ENCODE measurements at regions not wholly inside any gene's neighbourhood (a gene's known extent, or its start where the extent isn't known, plus 50 kb on each side); places are given as distances from the start of the nearest gene placed in this dataset.

- in situ Hi-C loops (cut with HindIII; ENCODE audit: low pct_ligation_motif_present, low pct_unique_long_range_greater_than_20kb, low sequenced_read_pairs): no loop called here
- no peak for DNase-seq
Observed at GRCh38 chr14:76974365-76974764, 54.1 kb downstream of the IRF2BPL start.

GRCh38 chr14:76971549-76971948 lies 57.0 kb downstream of the IRF2BPL start:
- no peak for DNase-seq
- in situ Hi-C loops (cut with HindIII; ENCODE audit: low pct_ligation_motif_present, low pct_unique_long_range_greater_than_20kb, low sequenced_read_pairs): no loop called here

DNA sequence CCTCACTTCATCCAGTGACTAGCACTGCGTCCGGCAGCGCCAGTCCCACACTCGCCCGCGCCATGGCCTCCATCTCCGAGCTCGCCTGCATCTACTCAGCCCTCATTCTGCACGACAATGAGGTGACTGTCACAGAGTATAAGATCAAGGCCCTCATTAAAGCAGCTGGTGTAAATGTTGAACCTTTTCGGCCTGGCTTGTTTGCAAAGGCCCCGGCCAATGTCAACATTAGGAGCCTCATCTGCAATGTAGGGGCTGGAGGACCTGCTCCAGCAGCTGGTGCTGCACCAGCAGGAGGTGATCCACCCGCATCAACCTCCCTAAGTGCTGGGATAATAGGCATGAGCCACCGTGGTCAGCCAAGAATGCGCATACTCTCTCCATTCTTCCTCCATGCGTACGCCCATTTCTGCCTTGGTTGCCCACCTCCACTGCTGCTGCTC lies 59.9 kb downstream of the IRF2BPL start:
- in situ Hi-C loops (cut with HindIII; ENCODE audit: low pct_ligation_motif_present, low pct_unique_long_range_greater_than_20kb, low sequenced_read_pairs): no loop called here
- no peak for DNase-seq

DNA sequence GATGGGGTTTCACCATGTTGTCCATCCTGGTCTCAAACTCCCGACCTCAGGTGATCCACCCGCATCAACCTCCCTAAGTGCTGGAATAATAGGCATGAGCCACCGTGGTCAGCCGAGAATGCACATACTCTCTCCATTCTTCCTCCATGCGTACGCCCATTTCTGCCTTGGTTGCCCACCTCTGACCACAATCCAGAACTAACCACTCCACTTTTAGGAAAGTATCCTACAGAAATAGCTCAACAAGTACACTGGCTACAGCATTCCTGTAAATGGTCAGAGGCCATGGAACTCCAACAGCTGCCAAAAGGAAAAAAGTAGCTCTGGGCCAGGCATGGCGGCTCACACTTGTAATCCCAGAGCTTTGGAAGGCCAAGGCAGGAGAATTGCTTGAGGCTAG lies 60.7 kb downstream of the IRF2BPL start:
- in situ Hi-C loops (cut with HindIII; ENCODE audit: low pct_ligation_motif_present, low pct_unique_long_range_greater_than_20kb, low sequenced_read_pairs): no loop called here

DNA sequence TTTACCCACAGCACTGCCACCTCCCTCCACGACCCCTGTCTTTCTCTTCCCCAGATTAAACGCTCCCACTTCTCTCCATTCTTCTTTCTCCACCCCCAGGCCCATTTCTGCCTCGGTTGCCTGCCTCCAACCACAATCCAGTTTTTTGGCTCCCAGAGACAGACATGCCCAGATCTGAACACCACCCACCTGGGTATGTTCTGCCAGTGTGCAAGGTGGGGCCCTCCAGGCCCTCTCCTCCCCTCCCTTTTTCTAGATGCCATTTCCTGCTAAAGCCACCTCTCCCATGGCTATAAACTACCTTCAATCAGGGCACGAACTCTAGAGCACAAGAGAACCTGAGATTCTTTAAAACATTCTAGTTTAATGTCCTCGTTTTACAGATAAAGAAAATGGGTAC lies 63.3 kb downstream of the IRF2BPL start:
- in situ Hi-C loops (cut with HindIII; ENCODE audit: low pct_ligation_motif_present, low pct_unique_long_range_greater_than_20kb, low sequenced_read_pairs): no loop called here
- DNase-seq: no peak

More for the DNA sequence above, 60.7 kb downstream of the IRF2BPL start:
- DNase-seq: no peak

- in situ Hi-C loops (cut with HindIII; ENCODE audit: low pct_ligation_motif_present, low pct_unique_long_range_greater_than_20kb, low sequenced_read_pairs): no loop called here
- DNase-seq: no peak
Observed at GRCh38 chr14:76964695-76965094, 63.8 kb downstream of the IRF2BPL start.

DNA sequence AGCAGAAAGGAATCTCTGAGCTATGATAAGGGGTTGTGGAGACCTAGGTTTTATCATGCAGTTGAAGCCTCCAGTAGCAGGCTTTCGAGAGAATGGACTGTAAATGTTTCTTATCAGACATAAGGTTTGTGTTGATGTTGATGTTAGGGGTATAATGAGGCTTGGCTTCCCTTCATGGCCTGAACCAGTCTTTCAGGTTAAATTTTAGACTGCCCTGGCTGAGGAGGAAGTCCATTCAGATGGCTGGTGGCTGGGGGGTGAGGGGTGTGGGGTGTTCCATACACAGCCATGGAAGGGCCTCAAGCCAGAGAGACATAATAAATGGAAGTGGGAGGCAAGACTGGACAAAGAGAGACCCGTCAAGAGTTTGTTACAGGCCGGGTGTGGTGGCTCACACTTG lies 65.1 kb downstream of the IRF2BPL start:
- in situ Hi-C loops (cut with HindIII; ENCODE audit: low pct_ligation_motif_present, low pct_unique_long_range_greater_than_20kb, low sequenced_read_pairs): no loop called here
- no peak for DNase-seq

GRCh38 chr14:76962303-76962660 lies 66.2 kb downstream of the IRF2BPL start:
- in situ Hi-C loops (cut with HindIII; ENCODE audit: low pct_ligation_motif_present, low pct_unique_long_range_greater_than_20kb, low sequenced_read_pairs): no loop called here

DNA sequence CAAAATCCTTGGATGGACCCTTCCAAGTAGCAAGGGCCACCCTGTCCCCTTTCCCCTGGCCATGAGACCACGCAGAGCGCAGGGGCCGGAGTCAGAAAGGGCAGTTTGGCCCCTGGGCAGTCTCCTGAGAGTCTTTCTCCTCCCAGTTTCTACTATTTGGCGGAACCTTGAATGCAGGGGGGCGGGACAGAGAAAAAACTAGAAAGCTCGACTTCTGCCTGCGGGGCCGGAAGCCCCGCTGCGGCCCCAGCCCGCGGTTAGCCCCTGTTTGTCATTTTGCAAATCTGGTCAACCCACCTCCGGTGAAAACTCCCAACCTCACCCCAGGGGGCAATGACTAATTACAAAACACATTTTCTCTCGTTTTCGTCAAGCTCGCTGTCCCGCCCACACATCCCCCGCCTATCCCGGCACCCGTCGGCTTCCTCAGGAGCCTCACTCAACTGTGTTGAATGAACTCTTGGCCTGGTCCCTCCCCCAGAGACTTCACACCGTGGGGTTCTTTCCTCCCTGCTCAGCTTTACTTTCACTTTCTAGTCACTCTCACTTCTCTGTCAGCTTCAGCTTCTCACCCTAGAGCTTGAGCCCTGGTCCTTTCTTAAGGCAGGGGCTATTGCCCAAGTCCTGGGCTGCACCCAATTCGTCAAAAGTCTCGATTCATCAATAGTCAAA lies 66.7 kb downstream of the IRF2BPL start:
- in situ Hi-C loops (cut with HindIII; ENCODE audit: low pct_ligation_motif_present, low pct_unique_long_range_greater_than_20kb, low sequenced_read_pairs): no loop called here
- peak; percentile 97 for DNase-seq

More at GRCh38 chr14:76962303-76962660, 66.2 kb downstream of the IRF2BPL start:
- no peak for DNase-seq

- DNase-seq: peak; percentile 86
- in situ Hi-C loops (cut with HindIII; ENCODE audit: low pct_ligation_motif_present, low pct_unique_long_range_greater_than_20kb, low sequenced_read_pairs): no loop called here
Observed at GRCh38 chr14:76958980-76959710, 69.4 kb downstream of the IRF2BPL start.

DNA sequence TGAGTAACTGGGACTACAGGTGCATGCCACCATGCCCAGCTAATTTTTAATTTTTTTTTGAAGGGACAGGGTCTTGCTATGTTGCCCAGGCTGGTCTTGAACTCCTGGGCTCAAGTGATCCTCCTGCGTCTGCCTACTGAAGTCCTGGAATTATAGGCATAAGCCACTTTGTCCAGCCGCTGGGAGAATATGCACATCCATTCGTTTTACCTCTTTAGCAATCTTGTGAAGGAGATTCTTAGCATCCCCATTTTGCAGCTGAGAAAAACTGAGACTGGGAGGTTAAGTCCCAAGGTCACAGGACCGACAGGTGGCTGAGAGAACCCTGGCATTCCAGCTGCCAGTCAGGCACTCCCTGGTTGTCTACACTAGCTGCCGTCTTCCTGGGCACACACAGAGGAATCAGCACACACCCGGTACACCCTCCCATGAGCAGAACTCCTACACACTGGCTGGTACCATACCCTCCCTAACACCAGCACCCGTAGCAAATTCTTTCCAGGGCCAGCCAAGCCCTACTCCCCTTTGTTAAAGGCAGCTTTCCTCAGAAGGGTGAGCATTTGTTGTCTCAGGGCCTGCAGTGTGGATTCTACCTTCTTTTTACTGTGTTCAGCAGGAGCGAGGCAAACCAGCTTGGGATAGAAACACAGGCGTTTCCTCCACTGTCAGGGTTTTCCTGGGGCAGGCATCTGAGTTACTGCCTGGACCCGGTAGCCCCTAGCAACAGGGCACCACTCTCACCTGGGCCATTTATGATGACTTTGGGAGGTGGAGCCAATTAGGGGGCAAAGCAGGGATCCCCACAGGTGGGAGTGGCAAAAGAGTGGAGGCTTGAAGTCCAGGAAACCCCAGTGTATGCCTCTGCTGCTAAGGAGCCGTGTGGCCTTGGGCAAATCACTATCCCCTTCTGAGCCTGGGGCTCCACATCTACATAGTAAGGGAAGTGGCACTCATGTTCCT lies 70.2 kb downstream of the IRF2BPL start:
- in situ Hi-C loops (cut with HindIII; ENCODE audit: low pct_ligation_motif_present, low pct_unique_long_range_greater_than_20kb, low sequenced_read_pairs): no loop called here
- DNase-seq: no peak

DNA sequence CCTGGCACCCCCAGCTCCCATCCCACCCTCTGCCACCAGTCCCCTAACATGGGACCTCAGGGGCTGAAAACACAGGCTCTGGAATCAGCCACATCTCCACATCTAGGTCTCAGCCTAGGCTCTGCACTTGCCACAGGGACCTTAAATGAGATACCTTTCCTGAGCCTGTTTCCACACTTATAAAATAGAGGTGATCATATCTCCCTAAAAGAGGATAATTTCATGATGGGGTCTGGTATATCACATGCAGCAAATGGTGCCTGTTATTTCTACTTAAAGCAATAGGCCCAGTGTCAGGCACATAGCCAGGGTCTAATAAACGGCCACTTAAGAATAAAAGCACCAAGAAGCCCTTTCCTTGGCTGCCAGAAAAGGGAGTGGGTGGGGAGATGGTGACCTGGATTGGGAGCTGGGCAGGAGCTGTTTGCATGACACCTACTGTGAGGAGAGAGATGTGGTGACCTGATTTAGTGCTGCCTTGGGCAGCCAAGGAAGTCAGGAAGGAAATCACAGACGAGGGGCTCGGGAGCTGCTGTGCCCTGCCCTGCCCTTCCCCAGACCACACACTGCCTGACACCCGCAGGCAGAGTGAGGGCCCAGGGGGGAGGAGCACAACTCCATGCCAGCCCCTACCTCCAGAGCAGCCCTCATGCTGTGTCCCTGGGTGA lies 71.2 kb downstream of the IRF2BPL start:
- DNase-seq: no peak
- in situ Hi-C loops (cut with HindIII; ENCODE audit: low pct_ligation_motif_present, low pct_unique_long_range_greater_than_20kb, low sequenced_read_pairs): no loop called here

GRCh38 chr14:76956316-76957090 lies 72.0 kb downstream of the IRF2BPL start:
- in situ Hi-C loops (cut with HindIII; ENCODE audit: low pct_ligation_motif_present, low pct_unique_long_range_greater_than_20kb, low sequenced_read_pairs): no loop called here
- DNase-seq: peak; percentile 94

DNA sequence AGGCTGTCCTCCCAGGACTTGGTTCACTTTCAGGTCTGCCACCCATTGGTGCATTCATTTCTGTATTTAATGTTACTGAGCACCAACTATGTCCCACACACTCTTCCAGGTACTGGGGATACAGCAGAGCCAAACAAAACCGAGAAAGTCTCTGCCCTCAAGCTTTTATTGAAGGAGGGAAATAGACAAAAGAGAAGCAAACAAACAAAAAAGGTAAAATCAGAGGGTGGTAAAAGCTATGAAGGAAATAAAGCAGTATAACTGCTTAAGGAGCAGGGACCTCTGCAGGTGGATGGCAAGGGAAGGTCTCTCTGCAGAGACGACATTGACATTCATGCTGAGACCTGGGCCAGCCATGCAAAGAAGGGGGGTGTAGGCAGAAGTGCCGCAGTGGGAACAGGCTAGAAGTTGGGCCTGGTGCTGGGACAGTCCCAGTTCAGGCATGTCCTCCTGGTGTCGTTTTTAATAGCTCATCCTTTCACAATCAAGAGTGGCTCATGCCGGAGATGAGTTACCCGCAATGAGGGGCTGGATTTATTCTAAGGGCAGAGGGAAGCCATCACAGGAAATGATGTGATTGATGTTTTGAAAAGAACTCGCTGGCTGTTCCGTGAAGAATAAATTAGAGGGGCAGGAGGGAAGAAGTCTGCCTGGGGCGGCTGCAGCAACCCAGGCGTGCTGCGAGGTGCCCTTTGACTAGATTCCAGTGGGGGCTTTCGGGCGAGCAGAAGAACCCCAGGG lies 72.8 kb downstream of the IRF2BPL start:
- DNase-seq: peak; percentile 47
- in situ Hi-C loops (cut with HindIII; ENCODE audit: low pct_ligation_motif_present, low pct_unique_long_range_greater_than_20kb, low sequenced_read_pairs): no loop called here

GRCh38 chr14:76954394-76955190 lies 73.9 kb downstream of the IRF2BPL start:
- DNase-seq: no peak
- in situ Hi-C loops (cut with HindIII; ENCODE audit: low pct_ligation_motif_present, low pct_unique_long_range_greater_than_20kb, low sequenced_read_pairs): no loop called here

- in situ Hi-C loops (cut with HindIII; ENCODE audit: low pct_ligation_motif_present, low pct_unique_long_range_greater_than_20kb, low sequenced_read_pairs): no loop called here
- peak; percentile 83 for DNase-seq
Observed at GRCh38 chr14:76953311-76953945, 75.1 kb downstream of the IRF2BPL start.

All from ACHN (cell line).